Heart left ventricle (tissue), 16 donors: ENCODE measurements at regions not wholly inside any gene's neighbourhood (a gene's known extent, or its start where the extent isn't known, plus 50 kb on each side); places are given as distances from the start of the nearest gene placed in this dataset.

Experiments
- ATAC-seq, 4 donors: fragments of 200-7000 bp; cut with Tn5 transposase; one replicate each; pipeline ENCODE4 v1.9.1; 2020 to 2022; ENCODE audit warnings: moderate library complexity in 4 of 4, mild to moderate bottlenecking in 3 of 4, moderate number of reproducible peaks in 1 of 4
- DNase-seq, 5 donors: peaks; one replicate each; pipeline ENCODE4 v3.0.0-alpha.2; 2020
- H3K27ac ChIP-seq, 12 donors: fragments of 200-600 bp; sonication (generic) in 4 of 12; one replicate each; pipeline versions ENCODE4 v1.5.0 to v1.8.0; 2016 to 2022; ENCODE audit warnings: mild to moderate bottlenecking in 2 of 12
- H3K27me3 ChIP-seq, 9 donors: fragments of 200-600 bp; sonication (generic) in 2 of 9; one replicate each; pipeline versions ENCODE4 v1.5.1 to v1.8.0; 2016 to 2022; ENCODE audit warnings: mild to moderate bottlenecking in 3 of 9
- H3K36me3 ChIP-seq, 9 donors: fragments of 200-600 bp; sonication (generic) in 2 of 9; one replicate each; pipeline versions ENCODE4 v1.5.0 to v1.8.0; 2018 to 2022; ENCODE audit warnings: mild to moderate bottlenecking in 2 of 9
- H3K4me1 ChIP-seq, 12 donors: fragments of 200-600 bp; sonication (generic) in 4 of 12; one replicate each; pipeline versions ENCODE4 v1.5.0 to v1.8.0; 2016 to 2022; ENCODE audit warnings: mild to moderate bottlenecking in 3 of 12
- H3K4me3 ChIP-seq, 12 donors: fragments of 200-600 bp; sonication (generic) in 4 of 12; one replicate each; pipeline versions ENCODE4 v1.5.0 to v1.8.0; 2017 to 2022; ENCODE audit warnings: mild to moderate bottlenecking in 9 of 12, moderate library complexity in 4 of 12
- H3K9me3 ChIP-seq, 12 donors: fragments of 200-600 bp; sonication (generic) in 4 of 12; one replicate each; pipeline versions ENCODE4 v1.5.0 to v1.8.0; 2016 to 2022; ENCODE audit warnings: mild to moderate bottlenecking in 1 of 12
- POLR2A ChIP-seq, 2 donors: fragments of 450-650 bp; IDR thresholded peaks; one replicate each; pipeline ENCODE4 v1.6.1; 2017; ENCODE audit warnings: antibody characterized with exemption in 2 of 2, mild to moderate bottlenecking in 2 of 2, moderate library complexity in 2 of 2
- WGBS, 4 donors: extraction: QIAGEN DNeasy Blood & Tissue Kit in 2 of 4; methylation state at CpG; one replicate each; pipeline versions ENCODE4 v1.1.5 to v1.1.7; 2013 to 2018; 5-methylcytosine and 5-hydroxymethylcytosine counted together
- intact Hi-C, 10 donors: fragments of 100-400 bp; cut with DNase I; formaldehyde crosslinking; loops; one replicate each; pipeline versions ENCODE4 v1.11.1 to v1.14.2; 2022
- TF ChIP-seq, protein P1 (sequence below), 12 donors: fragments of 200-600 bp; sonication (generic) in 4 of 12; IDR thresholded peaks; one replicate each; pipeline versions ENCODE4 v1.5.0 to v1.8.0; 2018 to 2022; ENCODE audit warnings: antibody characterized with exemption in 12 of 12, mild to moderate bottlenecking in 5 of 12
- donor health status: ischemic (EF 13 %, LVEDD 7.1; RV severe dilation, severe dysfunction).
- donor health status: healthy with polysubstance abuse.
- donor health status: DM: no; HTN: yes; CAD: no.
- donor health status: DM: no; HTN: no; CAD: no.
- donor health status: ischemic (EF 25% LVEDD 6.9; RV normal size, moderate dysfunction).
- donor health status: ischemic (EF 25% LVEDD 5.7; RV mildly dilated, moderate dysfunction).
- donor health status: healthy.
- donor health status: DM: yes; HTN: yes; CAD: no.
- donor health status: ischemic (EF 35%, LVEDD 5.7; RV mildly dilated, moderate dysfunction).
- donor health status: nonischemic (EF 11% LVEDD 7.7; RV severe dilation, severe dysfunction).
- donor health status: DM: yes; HTN: yes; CAD: no.
- donor health status: PGD.
- donor health status: ischemic (EF 29% LVEDD 5.4; RV normal size, mild dysfunction).
- donor health status: nonischemic (EF 23%, LVEDD 6.1; RV moderate dilation, normal function).

DNA sequence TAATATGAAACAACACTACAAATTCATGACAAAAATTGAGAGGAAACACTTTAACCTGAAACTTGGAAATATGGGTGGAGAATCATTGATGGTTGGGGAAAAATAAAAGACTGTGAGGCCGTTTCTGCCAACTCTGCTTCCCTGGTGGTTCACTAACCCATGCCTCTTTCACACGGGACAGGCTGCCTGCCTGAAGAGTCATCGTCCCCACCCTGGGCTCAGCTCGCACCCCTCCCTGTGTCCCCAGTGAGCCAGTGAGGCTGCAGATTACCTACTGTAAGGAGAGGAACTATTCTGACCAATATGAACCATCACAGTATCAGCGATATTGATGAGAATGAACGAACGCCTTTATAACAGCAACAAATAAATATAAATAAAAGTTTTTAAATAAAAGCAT, 357.8 kb upstream of the CDH20 start:
- ATAC-seq = no peak
- H3K27me3 ChIP-seq = no peaks in the 10 kb centered on the region

DNA sequence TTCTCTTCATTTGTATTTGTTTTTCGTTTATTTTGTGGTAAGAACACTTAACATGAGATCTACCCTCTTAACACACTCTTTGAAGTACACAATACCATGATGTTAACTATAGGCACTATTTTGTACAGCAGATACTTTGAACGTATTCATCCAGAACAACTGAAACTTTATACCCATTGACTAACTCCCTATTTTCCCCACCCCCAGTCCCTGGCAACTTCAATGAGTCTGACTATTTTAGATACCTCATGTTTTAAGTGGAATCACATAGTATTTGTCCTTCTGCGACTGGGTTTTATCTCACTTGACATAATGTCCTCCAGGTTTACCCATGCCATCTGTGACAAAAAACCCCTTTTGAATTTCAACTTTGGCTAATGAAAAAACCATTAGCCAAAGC, 356.3 kb upstream of the CDH20 start:
- TF ChIP-seq, protein P1, sequence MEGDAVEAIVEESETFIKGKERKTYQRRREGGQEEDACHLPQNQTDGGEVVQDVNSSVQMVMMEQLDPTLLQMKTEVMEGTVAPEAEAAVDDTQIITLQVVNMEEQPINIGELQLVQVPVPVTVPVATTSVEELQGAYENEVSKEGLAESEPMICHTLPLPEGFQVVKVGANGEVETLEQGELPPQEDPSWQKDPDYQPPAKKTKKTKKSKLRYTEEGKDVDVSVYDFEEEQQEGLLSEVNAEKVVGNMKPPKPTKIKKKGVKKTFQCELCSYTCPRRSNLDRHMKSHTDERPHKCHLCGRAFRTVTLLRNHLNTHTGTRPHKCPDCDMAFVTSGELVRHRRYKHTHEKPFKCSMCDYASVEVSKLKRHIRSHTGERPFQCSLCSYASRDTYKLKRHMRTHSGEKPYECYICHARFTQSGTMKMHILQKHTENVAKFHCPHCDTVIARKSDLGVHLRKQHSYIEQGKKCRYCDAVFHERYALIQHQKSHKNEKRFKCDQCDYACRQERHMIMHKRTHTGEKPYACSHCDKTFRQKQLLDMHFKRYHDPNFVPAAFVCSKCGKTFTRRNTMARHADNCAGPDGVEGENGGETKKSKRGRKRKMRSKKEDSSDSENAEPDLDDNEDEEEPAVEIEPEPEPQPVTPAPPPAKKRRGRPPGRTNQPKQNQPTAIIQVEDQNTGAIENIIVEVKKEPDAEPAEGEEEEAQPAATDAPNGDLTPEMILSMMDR (IDR thresholded peaks at IDR 0.05) = no peak
- no peak for TF ChIP-seq POLR2A (IDR thresholded peaks at IDR 0.05)
- WGBS, 4 donors = 78 to 80% (median 79%) methylated on average over 3 of the region's 3 CpGs
- ATAC-seq (no peak), DNase-seq (no peak)
- H3K9me3 ChIP-seq = no peaks in the 10 kb centered on the region
- no peaks in the 10 kb centered on the region for H3K27me3 ChIP-seq
- H3K27ac ChIP-seq = no peak overlapping the region
- intact Hi-C loops = no loop called here
- no peaks in the 10 kb centered on the region for H3K4me1 ChIP-seq
- H3K4me3 ChIP-seq = no peak overlapping the region
- no peaks in the 10 kb centered on the region for H3K36me3 ChIP-seq

More for the DNA sequence above, 357.8 kb upstream of the CDH20 start:
- Histone ChIP-seq H3K36me3 (no peaks in the 10 kb centered on the region), H3K4me3 (no peak overlapping the region), H3K27ac (no peak overlapping the region), H3K4me1 (no peaks in the 10 kb centered on the region), H3K9me3 (no peaks in the 10 kb centered on the region)
- no peak for DNase-seq
- intact Hi-C loops = no loop called here
- TF ChIP-seq POLR2A (IDR thresholded peaks at IDR 0.05) = no peak
- TF ChIP-seq, protein P1 (IDR thresholded peaks at IDR 0.05) = no peak
- 70 to 80% (median 77%) methylated on average over 7 of the region's 7 CpGs for WGBS, 4 donors

DNA sequence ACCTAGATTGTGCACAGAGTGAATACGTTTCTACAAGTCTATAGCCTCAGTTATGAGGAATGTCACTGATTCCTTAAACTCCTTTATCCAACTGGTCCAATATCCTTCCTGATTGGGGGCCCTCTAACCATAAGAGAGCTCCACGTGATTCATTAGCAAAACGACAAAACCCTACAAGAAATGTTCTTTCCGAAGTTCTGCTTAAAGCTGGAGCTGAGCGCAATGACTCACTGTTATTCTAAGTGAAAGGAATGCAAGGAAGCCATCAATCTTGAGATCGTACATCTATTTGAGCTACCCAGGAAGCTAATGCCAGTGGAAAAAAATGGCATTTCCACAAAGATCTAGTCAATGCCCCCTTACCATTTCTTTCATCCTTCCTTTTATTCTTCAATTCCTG, 354.9 kb upstream of the CDH20 start:
- H3K36me3 ChIP-seq = no peaks in the 10 kb centered on the region
- no peaks in the 10 kb centered on the region for H3K27me3 ChIP-seq
- intact Hi-C loops = no loop called here
- no peak overlapping the region for H3K4me3 ChIP-seq
- no peak for DNase-seq
- no peak for ATAC-seq
- H3K9me3 ChIP-seq = no peaks in the 10 kb centered on the region
- H3K4me1 ChIP-seq = no peaks in the 10 kb centered on the region
- TF ChIP-seq, protein P1 (IDR thresholded peaks at IDR 0.05) = no peak
- no peak for TF ChIP-seq POLR2A (IDR thresholded peaks at IDR 0.05)
- 55 to 64% (median 61%) methylated on average over 6 of the region's 6 CpGs for WGBS, 4 donors
- H3K27ac ChIP-seq = no peak overlapping the region

DNA sequence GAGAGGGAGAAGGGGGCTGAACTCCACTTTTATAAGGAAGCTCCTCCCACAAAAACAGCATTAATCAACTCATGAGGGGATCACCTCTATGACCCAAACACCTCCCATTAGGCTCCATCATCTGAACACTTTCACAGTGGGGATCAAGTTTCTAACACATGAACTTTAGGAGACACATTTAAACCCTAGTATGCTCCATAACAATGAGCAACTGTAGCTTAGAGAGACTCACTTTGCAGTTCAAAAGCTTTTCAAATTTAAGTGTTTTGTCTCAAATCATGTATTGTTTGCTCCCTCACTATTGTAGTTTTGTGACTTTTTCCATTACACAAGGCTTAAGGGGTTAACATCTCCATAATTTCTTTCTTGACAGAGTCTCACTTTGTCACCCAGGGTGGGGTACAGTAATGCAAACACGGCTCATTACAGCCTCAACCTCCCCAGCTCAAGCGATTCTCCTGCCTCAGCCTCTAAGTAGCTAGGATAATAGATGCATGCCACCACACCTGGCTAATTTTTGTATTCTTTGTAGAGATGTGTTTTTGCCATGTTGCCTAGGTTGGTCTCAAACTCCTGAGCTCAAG, 352.7 kb upstream of the CDH20 start:
- no peak for ATAC-seq
- no peak for DNase-seq
- no peaks in the 10 kb centered on the region for H3K27me3 ChIP-seq
- WGBS, 4 donors = 81 to 91% (median 91%) methylated on average over 2 of the region's 2 CpGs
- no peak for TF ChIP-seq POLR2A (IDR thresholded peaks at IDR 0.05)
- TF ChIP-seq, protein P1 (IDR thresholded peaks at IDR 0.05) = no peak
- no peaks in the 10 kb centered on the region for H3K36me3 ChIP-seq
- no peaks in the 10 kb centered on the region for H3K9me3 ChIP-seq
- H3K27ac ChIP-seq = no peak overlapping the region
- no peak overlapping the region for H3K4me3 ChIP-seq
- no peaks in the 10 kb centered on the region for H3K4me1 ChIP-seq
- intact Hi-C loops = no loop called here
